NCI-H2196 treated with DMSO at 0.1 percent for 48 hours (cell line): ENCODE measurements at regions not wholly inside any gene's neighbourhood (a gene's known extent, or its start where the extent isn't known, plus 50 kb on each side); places are given as distances from the start of the nearest gene placed in this dataset.
"Not testable (repeated sequence)": the region's sequence is repeated elsewhere in the genome, so short reads cannot be mapped to it uniquely, and the experiment has no call there.

Source experiments
- DNase-seq: peaks from one replicate; lab custom pipeline; 2025; ENCODE audit not compliant: unreplicated experiment; lab: John Stamatoyannopoulos, UW

DNA sequence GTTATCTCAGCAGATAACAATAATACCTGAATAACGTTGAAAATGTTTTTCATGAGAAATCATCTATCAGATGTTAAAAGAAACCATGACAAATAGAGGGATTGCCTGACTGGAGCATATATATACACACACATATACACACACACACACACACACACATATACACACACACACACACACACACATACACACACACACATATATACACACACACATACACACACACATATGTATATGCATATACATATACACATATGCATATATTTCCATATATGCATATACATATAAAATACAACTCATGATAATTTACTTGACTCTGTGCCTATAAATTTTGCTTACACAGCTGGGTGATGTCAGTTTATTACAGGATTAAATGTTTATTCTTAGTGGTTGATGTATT lies 847.3 kb upstream of the ADAMTS5 start:
- DNase-seq = no peak

GRCh38 chr21:27813750-27814149 lies 846.9 kb upstream of the ADAMTS5 start:
- no peak for DNase-seq

GRCh38 chr21:27813344-27813743 lies 846.5 kb upstream of the ADAMTS5 start:
- DNase-seq = no peak

GRCh38 chr21:27812279-27812678 lies 845.4 kb upstream of the ADAMTS5 start:
- no peak for DNase-seq

GRCh38 chr21:27808923-27809322 lies 842.0 kb upstream of the ADAMTS5 start:
- no peak for DNase-seq

DNA sequence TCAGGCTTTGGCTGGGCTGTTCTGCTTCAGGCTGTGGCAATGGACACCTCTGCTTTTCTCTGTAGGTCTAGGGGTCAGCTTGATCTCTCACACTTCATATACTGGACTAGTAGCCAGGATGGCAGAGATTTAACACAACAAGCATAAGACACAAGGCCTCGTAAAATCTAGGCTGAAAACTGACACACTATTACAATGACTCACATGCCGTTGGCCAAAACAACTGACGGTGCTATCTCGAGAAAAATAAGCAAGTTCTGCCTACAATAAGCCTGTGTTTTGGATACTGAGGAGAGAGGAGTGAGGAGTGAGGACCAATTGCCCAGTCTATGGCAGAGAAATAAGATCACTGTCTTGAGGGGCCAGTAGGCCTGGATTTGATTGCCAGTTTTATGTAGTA lies 840.7 kb upstream of the ADAMTS5 start:
- DNase-seq = no peak

- DNase-seq = no peak
Observed at GRCh38 chr21:27806281-27806680, 839.4 kb upstream of the ADAMTS5 start.

GRCh38 chr21:27805696-27806095 lies 838.8 kb upstream of the ADAMTS5 start:
- no peak for DNase-seq

GRCh38 chr21:27804515-27804914 lies 837.6 kb upstream of the ADAMTS5 start:
- no peak for DNase-seq

GRCh38 chr21:27803571-27803970 lies 836.7 kb upstream of the ADAMTS5 start:
- no peak for DNase-seq

GRCh38 chr21:27802816-27803475 lies 836.1 kb upstream of the ADAMTS5 start:
- no peak for DNase-seq

DNA sequence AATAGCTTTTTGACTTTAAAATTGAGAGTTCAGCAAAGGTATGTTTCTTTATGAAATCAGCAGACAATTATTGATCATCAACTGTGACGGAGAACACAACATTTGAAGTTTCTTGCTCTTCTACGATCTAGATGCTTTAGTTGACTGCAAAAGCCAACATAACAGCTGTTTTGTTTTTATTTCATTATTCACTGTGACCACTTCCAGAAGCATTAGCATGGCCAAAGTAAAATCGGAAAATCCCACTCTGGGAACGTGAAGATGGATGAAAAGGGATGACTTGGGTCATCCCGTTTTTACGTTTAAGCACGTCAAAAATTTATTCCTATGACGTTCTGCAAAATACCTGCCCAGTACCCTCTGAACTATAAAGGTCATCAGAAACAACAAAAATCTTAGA lies 833.0 kb upstream of the ADAMTS5 start:
- no peak for DNase-seq

GRCh38 chr21:27796106-27796505 lies 829.2 kb upstream of the ADAMTS5 start:
- no peak for DNase-seq

DNA sequence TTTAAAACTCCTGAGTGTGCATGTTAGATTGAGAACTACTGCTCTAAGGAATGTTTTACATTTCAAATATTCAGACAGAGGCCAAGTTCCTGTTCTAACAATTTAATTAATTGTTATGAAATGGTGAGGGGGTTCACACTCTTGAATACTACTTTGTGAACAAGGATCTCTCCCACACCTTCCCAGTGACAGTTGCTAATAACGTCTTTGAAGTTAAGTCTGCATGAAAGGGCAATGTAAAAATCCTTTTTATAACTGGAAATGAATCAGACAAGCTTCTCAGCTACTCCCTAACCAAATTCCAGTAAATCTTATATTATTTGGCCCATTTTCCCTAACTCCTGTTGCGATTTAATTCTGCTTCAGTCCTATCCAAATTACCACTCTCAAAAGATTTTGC lies 828.5 kb upstream of the ADAMTS5 start:
- no peak for DNase-seq

DNA sequence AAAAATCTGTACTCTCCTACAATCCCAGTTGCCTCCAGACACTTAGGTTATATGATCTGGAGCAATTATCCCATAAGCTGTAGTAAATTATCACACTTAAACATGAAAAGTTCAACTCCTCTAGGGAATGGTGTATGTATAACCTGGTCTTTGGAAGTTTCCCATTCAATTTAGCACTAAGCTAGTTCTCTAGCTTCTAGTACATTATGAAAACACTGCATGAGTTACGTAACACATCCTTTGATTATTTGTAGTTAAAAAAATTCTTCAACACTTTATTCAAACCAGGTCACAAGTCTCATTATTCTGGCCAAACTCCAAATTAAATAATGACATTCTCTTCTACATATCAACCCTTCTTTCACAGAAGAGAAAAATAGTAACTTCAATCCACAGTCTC lies 827.0 kb upstream of the ADAMTS5 start:
- DNase-seq = no peak

- DNase-seq = no peak
Observed at GRCh38 chr21:27787046-27787445, 820.2 kb upstream of the ADAMTS5 start.

DNA sequence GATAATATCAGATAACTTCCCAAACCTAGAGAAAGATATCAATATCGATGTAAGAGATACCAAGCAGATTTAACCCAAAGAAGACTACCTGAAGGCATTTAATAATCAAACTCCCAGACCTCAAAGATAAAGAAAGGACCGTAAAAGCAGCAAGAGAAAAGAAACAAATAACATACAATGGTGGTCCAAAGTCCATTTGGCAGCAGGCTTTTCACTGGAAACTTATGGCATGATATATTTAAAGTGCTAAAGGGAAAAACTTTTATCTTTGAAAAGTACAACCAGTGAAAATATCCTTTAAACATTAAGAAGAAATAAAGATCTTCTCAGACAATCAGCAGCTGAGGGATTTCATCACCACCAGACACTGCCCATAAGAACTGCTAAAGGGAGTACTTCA lies 812.7 kb upstream of the ADAMTS5 start:
- no peak for DNase-seq

DNA sequence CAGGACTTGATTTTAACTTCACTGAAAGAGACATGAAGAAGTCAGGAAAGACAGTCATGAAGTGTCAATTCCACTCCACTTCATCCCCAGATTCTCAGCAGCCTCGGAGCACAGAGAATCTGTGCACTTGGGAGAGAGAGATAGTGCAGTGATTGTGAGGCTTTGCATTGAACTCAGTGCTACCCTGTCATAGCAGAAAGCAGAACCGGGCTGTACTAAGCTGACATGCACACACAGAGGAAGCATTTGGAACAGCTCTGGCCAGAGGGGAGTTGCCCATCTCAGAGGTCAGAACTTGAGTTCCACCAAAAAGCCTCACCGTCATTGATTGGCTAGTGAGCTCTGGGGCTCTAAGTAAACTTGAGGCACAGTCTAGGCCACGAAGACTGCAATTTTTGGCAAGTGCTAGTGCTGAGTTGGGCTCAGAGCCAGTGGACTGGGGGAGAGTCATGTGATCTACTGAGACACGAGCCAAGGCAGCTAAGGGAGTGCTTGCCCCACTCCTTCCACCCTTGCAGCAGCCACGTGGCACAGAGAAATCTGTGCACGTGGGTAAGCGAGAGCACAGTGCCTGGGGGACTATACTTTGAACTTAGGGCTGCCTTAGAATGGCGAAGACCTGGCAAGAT lies 810.2 kb upstream of the ADAMTS5 start:
- no peak for DNase-seq

DNA sequence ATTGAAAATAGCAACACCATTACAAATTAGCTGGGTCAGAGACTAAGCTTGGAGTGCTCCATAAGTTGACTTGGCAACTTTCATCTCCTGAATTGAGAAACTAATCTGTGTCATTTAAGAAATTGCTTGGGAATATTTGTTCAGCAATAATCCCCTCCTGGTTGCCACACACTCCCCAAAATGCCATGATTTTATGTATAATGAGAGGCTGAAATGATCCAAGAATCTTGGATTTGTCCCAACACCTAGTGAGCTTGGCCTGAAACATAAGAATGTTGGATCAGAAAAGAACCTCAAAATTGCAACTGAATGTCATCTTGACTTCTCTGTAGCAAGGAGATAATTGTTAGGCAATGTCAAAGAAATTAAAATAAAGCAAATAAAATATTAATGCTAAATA lies 805.9 kb upstream of the ADAMTS5 start:
- DNase-seq = no peak

DNA sequence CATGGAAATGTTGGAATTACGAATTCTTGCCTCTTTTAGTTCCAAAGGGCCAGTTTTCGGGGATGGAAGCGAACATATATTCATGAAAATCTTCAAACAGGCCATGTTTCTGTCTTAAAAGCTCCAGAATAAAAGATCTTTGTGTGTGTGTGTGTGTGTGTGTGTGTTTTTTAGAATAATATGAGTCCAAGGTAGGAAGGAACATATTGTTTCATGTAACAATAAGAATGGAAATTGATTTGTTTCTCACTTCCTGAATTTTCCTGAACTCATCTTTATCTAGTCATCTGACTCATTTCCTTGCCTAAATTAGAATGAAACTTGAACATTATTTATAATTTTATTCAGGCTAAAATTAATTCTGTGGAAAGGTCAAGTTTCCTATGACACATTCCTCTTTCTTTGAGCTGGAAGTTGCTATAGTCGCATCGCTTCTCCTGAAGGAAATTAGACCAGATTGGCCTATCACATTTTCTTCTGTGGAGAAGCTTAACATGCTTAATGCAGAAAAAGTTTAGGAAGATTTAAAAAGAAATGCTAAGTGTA lies 805.1 kb upstream of the ADAMTS5 start:
- DNase-seq = no peak

GRCh38 chr21:27769763-27770162 lies 802.9 kb upstream of the ADAMTS5 start:
- DNase-seq = no peak

- not testable (repeated sequence) for DNase-seq
Observed at GRCh38 chr21:27768046-27768637, 801.3 kb upstream of the ADAMTS5 start.
